ENCODE measurements at regions not wholly inside any gene's neighbourhood (a gene's known extent, or its start where the extent isn't known, plus 50 kb on each side); places are given as distances from the start of the nearest gene placed in this dataset.

DNA sequence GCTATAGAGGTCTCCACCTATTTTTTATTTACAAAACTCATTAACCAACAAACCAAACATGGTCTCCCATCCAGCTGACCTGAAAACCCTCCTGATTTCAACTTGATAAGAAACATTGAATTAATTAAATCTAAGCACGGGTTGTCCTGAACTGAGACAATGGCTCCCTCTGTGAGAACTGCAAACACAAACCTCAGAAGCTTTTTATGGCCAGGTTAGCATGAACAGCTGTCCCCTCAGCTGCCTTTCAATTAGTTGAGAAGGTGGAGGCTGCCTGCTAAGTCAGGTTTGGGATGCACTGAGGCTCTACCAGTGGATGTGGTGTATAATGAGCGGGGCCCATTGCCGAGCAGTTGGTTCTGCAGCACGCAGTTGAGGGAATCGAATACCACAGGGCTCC is 258.5 kb upstream of the DDX18 start:
- no peak overlapping the region for H3K4me3 ChIP-seq
- no peaks in the 10 kb centered on the region for H3K4me1 ChIP-seq (ENCODE audit: control insufficient read depth in 1 of 2, low read depth in 2 of 2)
- H3K36me3 ChIP-seq = no peaks in the 10 kb centered on the region
- DNase-seq (ENCODE audit: low spot score) (no peak), ATAC-seq (ENCODE audit: insufficient number of reproducible peaks, low FRiP score, low read depth) (no peak)
- no peaks in the 10 kb centered on the region for H3K9me3 ChIP-seq
- H3K27me3 ChIP-seq (replicated peaks; ENCODE audit: insufficient read depth) = no peaks in the 10 kb centered on the region
- H3K27ac ChIP-seq = no peak overlapping the region
- TF ChIP-seq, protein P1, sequence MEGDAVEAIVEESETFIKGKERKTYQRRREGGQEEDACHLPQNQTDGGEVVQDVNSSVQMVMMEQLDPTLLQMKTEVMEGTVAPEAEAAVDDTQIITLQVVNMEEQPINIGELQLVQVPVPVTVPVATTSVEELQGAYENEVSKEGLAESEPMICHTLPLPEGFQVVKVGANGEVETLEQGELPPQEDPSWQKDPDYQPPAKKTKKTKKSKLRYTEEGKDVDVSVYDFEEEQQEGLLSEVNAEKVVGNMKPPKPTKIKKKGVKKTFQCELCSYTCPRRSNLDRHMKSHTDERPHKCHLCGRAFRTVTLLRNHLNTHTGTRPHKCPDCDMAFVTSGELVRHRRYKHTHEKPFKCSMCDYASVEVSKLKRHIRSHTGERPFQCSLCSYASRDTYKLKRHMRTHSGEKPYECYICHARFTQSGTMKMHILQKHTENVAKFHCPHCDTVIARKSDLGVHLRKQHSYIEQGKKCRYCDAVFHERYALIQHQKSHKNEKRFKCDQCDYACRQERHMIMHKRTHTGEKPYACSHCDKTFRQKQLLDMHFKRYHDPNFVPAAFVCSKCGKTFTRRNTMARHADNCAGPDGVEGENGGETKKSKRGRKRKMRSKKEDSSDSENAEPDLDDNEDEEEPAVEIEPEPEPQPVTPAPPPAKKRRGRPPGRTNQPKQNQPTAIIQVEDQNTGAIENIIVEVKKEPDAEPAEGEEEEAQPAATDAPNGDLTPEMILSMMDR (IDR thresholded peaks at IDR 0.05) = no peak

DNA sequence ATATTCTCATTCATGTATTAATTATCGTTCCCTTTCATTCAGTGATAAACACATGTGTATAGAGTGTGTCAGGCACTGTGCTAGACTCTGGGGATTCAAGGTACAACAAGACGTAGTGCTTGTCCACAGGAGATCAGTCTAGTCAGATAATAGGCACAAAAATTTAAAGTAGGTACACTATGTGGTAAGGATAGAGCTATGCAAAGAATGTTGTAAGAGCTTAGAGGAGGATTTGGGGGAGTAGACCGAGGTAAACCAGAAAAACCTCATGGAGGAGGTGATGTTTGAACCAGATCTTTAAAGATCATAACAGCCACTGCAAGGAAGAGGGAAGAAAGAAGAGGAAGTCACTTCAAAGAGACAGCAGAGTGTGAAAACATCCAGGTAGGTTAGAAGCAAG is 256.9 kb upstream of the DDX18 start:
- TF ChIP-seq, protein P1 (IDR thresholded peaks at IDR 0.05) = no peak

DNA sequence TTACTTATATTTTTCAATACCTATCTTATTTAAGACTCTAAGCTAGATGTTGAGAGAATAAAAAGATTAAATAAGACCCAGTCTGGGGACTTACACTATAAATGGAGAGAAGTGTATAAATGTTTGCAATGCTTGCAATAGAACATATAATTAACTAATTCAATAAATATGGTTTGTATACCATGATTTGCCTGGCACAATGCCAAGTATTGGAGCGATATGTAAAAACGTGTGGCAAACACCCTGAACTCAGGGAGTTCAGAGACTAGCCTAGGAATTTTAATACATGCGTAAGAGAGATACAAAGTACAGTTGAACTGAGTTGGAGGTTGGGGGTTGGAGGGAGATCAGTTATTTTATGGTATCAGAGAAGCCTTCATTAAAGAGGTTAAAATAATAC is 251.8 kb upstream of the DDX18 start:
- no peaks in the 10 kb centered on the region for H3K27me3 ChIP-seq (replicated peaks; ENCODE audit: insufficient read depth)
- no peak overlapping the region for H3K27ac ChIP-seq
- H3K36me3 ChIP-seq = no peaks in the 10 kb centered on the region
- H3K9me3 ChIP-seq = no peaks in the 10 kb centered on the region
- no peak for DNase-seq (ENCODE audit: low spot score)
- H3K4me1 ChIP-seq (ENCODE audit: control insufficient read depth in 1 of 2, low read depth in 2 of 2) = no peaks in the 10 kb centered on the region
- H3K4me3 ChIP-seq = no peak overlapping the region
- no peak for ATAC-seq (ENCODE audit: insufficient number of reproducible peaks, low FRiP score, low read depth)
- TF ChIP-seq, protein P1 (IDR thresholded peaks at IDR 0.05) = no peak

More for the DNA sequence above, 256.9 kb upstream of the DDX18 start:
- ATAC-seq (ENCODE audit: insufficient number of reproducible peaks, low FRiP score, low read depth) = no peak
- no peak overlapping the region for H3K27ac ChIP-seq
- no peaks in the 10 kb centered on the region for H3K4me1 ChIP-seq (ENCODE audit: control insufficient read depth in 1 of 2, low read depth in 2 of 2)
- DNase-seq (ENCODE audit: low spot score) = no peak
- H3K9me3 ChIP-seq = no peaks in the 10 kb centered on the region
- H3K36me3 ChIP-seq = no peaks in the 10 kb centered on the region
- H3K4me3 ChIP-seq = no peak overlapping the region
- H3K27me3 ChIP-seq (replicated peaks; ENCODE audit: insufficient read depth) = no peaks in the 10 kb centered on the region

DNA sequence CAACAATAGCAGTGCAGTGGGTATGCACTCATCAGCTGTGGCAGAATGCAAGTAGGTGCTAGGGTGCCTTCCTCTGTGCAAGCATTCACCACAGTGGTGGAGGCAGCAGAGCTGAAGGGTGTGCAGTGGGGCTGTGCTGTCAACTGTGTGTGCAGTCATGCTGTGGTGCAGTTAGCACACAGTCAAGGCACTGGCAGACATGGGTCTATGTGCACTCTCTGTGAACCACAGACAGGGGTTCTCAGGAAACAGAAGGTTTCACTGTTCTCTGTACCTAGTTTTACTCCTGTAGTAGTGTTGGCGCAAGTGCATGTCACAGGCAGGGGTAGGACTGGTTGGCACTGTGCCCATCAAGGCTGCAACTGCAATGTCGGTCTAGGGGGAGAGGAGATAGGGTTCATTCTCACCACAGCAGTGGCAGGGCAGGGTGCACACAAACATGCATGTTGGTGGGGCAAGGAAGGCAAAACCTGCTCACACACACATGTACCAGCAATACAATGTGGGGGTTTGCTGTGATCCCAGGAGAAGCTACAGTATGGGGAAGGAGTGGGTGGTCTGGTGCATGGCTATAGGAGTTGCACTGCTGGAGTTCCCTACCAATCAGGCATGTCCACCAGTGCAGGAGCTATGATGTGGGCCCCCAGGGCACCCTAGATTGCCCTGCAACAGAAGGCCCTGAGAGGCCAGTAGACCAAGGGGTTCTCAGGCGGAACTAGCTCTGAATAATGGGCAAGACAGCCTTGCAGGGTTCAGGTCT is 242.7 kb upstream of the DDX18 start:
- Histone ChIP-seq H3K27ac (no peak overlapping the region), H3K27me3 (replicated peaks; ENCODE audit: insufficient read depth) (no peaks in the 10 kb centered on the region), H3K4me3 (no peak overlapping the region), H3K36me3 (no peaks in the 10 kb centered on the region), H3K4me1 (ENCODE audit: control insufficient read depth in 1 of 2, low read depth in 2 of 2) (no peaks in the 10 kb centered on the region), H3K9me3 (no peaks in the 10 kb centered on the region)
- DNase-seq (ENCODE audit: low spot score) (no peak), ATAC-seq (ENCODE audit: insufficient number of reproducible peaks, low FRiP score, low read depth) (no peak)
- TF ChIP-seq, protein P1 (IDR thresholded peaks at IDR 0.05) = no peak

DNA sequence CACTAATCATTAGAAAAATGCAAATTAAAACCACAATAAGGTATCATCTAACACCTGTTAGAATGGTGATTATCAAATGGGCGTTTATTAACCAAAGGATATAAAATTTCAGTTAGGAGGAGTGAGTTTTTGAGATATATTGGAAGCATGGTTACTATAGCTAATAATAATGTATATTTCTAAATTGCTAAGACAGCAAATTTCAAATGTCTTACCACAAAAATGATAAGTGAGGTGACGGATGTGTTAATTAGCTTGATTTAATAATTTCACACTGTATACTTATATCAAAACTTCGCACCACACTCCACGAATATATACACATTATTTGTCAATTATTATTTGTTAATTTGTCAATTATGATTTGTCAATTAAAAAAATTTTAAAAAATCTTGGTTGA is 227.2 kb upstream of the DDX18 start:
- ATAC-seq (ENCODE audit: insufficient number of reproducible peaks, low FRiP score, low read depth) (no peak), DNase-seq (ENCODE audit: low spot score) (no peak)
- Histone ChIP-seq H3K27ac (no peak overlapping the region), H3K4me3 (no peak overlapping the region), H3K27me3 (replicated peaks; ENCODE audit: insufficient read depth) (no peaks in the 10 kb centered on the region), H3K36me3 (no peaks in the 10 kb centered on the region), H3K4me1 (ENCODE audit: control insufficient read depth in 1 of 2, low read depth in 2 of 2) (no peaks in the 10 kb centered on the region), H3K9me3 (no peaks in the 10 kb centered on the region)
- TF ChIP-seq, protein P1 (IDR thresholded peaks at IDR 0.05) = no peak
